ENCODE measurements at regions not wholly inside any gene's neighbourhood (a gene's known extent, or its start where the extent isn't known, plus 50 kb on each side); places are given as distances from the start of the nearest gene placed in this dataset.

DNA sequence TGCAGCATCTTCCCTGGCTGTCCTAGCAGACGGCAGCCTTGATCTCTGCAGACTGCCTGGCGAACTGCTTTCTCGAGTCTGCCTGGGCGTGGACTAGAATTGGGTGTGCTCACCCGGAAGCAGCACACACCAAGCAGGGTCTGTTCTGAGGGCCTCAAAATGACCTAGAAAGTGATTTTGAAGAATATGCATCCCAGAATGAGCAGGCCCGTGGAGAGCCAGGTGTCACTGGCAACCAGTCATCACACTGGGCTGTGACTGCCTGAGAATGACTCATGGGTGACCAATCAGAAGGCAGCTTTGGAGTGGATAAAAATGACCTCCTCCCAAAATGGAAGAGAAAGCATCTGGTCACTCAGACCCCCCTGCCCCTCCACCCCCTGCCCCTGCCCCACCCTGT, 114.9 kb upstream of the NECTIN1 start:
- no peak for DNase-seq (ENCODE audit: low read depth, low spot score)
- in situ Hi-C loops (cut with HindIII; ENCODE audit: low pct_unique_long_range_greater_than_20kb, low sequenced_read_pairs) = no loop called here

DNA sequence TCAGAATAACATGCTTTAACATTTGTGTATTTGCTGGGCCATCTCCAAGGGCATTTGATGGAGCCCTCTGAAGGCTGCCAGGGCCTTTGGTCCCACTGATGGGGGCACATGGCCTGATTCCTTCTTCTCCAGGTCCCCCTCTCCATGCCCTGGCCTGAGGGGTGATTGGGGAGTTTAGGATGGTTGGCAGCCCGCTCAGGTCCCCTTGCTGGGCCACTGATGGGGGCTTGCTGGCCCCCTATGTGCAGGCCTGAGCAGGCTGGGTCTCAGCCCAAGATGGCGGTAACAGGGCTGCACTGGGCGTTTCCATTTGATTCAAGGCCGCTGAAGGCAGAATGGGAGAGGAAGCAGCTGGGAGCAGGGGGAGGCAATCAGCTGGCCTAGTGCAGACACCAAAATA, 113.7 kb upstream of the NECTIN1 start:
- no peak for DNase-seq (ENCODE audit: low read depth, low spot score)
- in situ Hi-C loops (cut with HindIII; ENCODE audit: low pct_unique_long_range_greater_than_20kb, low sequenced_read_pairs) = no loop called here

DNA sequence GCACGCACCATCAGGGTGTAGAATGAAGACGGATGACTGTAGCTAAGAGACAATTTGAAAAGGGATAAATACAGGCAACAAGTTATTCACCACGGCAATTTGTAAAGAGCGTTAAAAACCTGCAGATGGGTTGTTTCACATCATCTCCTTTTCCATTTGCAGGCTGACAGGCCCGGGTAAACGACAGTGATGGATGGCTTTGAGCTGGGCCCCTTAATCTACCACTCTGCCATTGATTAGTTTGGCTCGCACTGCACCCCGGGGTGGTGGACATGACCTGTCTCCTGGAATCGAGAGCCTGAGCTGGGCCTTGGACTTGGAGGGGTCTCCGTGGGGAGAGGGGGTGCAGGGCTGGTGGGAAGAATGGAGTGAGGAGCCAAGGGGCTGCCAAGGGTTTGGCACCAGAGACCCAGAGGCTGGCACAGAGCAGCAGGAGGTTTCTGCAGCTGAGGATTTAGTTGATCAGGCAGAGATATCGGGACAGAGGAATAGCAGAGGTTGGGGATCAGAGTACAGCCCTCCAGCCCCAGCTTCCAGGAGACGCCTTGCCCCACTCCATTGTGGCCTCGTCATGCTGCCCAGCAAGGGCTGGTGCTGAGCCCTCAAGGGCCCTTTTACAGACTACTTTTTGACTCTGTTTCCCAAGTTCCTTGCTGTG, 110.6 kb upstream of the NECTIN1 start:
- in situ Hi-C loops (cut with HindIII; ENCODE audit: low pct_unique_long_range_greater_than_20kb, low sequenced_read_pairs) = no loop called here
- no peak for DNase-seq (ENCODE audit: low read depth, low spot score)

DNA sequence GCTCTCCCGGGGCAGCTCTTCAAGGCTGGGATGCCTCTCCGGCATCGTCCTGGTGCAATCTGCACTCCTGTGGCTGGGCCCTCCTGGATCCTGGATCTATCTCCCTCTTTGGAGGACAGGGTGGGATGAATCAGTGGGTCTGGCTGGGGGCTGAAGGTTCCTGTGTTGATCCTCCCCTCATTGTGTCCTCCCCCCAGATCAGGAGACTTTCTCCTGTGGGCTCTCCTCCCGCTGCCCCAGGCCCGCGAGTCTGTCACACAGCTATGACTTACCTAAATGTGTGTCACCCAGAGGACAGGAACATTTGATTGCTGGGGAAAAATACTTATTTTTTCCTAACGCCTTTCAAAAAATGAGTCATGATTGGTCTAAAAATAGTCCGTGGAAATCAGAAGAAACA, 106.8 kb upstream of the NECTIN1 start:
- DNase-seq (ENCODE audit: low read depth, low spot score) = no peak
- in situ Hi-C loops (cut with HindIII; ENCODE audit: low pct_unique_long_range_greater_than_20kb, low sequenced_read_pairs) = no loop called here

DNA sequence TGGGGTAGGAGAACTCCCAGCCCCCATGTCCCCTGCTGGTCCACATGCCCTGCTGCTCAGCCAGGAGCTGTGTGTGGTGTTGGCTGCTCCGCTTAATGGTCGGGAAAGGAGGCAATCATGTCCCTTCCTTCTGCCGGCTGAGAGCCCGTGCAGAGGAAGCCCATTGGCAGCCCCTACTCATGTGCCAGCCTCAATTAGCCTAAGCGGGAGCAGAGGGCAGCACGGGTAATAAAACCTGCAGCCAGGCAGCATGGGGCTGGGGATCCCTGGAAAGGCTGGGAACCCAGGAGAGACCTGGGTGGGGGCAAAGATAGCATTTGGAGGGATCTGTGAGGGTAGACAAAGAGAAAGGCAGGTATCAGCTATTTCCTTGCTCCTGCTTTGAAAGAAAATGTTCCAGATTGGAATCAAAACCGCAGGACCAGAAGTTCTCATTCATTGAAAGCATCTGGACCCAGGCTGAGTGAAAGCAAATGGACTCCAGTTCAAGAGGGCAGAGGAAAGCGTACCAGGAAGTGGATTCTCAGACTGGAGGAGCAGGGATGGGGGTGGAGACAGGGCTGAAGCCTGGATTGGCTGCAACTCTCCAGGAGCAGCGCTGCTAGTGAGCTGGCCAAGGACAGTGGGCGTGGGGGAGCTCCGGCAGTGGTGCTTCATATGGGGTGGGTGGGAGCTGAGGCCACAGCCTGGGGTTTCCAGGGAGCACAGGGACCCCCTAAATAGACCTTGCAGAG, 103.4 kb upstream of the NECTIN1 start:
- peak; percentile 7 for DNase-seq (ENCODE audit: low read depth, low spot score)
- in situ Hi-C loops (cut with HindIII; ENCODE audit: low pct_unique_long_range_greater_than_20kb, low sequenced_read_pairs) = no loop called here

- in situ Hi-C loops (cut with HindIII; ENCODE audit: low pct_unique_long_range_greater_than_20kb, low sequenced_read_pairs) = no loop called here
- DNase-seq (ENCODE audit: low read depth, low spot score) = no peak
Observed at GRCh38 chr11:119831011-119831410, 102.0 kb upstream of the NECTIN1 start.

DNA sequence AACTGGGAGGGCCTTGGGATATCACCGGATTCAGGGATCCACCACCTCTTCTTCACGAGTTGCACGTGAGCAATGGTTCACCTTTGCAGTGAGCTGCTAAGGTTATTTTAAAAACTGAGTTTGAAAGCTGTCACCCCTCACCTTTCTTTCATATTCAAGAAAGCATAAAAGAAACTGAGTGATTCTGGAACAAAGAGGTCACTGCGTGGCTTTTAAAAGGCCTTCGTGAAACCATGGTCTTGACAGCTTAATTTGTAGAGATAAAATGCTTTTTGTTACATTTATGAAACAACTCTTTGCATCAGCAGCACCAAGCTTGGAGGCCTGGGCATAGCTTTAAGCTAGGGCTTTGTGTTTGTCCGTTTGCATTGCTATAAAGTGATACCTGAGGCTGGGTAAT, 101.4 kb upstream of the NECTIN1 start:
- in situ Hi-C loops (cut with HindIII; ENCODE audit: low pct_unique_long_range_greater_than_20kb, low sequenced_read_pairs) = no loop called here
- no peak for DNase-seq (ENCODE audit: low read depth, low spot score)

DNA sequence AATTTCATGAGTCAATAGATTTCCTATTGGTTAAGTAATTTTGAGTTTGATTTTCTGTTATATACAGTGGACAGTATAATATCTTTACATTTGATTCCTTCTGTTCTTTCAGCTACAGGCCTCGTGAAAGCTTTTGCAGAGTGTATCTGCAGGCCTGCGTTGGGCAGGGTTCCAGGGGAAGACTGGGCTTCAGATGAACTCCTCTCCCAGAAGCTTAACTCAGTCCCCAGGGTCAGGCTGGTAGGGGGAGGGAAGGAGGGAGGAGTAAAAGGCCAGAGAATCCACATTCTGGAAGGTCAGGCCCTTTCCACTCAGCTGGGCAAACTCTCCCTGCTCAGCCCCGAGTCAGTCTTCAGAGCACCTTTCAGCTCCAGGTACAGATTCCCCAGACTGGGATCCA, 100.4 kb upstream of the NECTIN1 start:
- in situ Hi-C loops (cut with HindIII; ENCODE audit: low pct_unique_long_range_greater_than_20kb, low sequenced_read_pairs) = no loop called here

DNA sequence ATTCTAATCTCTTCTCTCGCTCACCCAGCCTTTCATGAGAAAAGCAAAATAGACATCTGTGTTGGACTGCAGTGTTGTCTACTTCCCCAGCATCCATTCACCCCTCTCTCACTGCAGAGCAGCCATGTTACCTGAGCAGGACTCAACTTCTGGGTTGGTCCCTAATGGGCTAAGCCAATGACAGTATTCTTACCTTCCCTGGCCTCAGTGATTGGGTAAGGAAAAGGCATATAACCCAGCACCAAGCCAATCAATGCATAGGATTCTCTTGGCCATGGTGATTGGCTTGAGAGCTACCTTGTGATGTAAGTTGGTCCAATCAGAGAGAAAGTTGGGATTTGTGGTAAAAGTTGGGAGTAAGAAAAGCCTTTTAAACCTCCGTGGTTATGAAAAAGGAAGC, 99.8 kb upstream of the NECTIN1 start:
- in situ Hi-C loops (cut with HindIII; ENCODE audit: low pct_unique_long_range_greater_than_20kb, low sequenced_read_pairs) = no loop called here

More for the DNA sequence above, 100.4 kb upstream of the NECTIN1 start:
- DNase-seq (ENCODE audit: low read depth, low spot score) = no peak

GRCh38 chr11:119828006-119828405, 99.0 kb upstream of the NECTIN1 start:
- in situ Hi-C loops (cut with HindIII; ENCODE audit: low pct_unique_long_range_greater_than_20kb, low sequenced_read_pairs) = no loop called here
- DNase-seq (ENCODE audit: low read depth, low spot score) = no peak

More for the DNA sequence above, 99.8 kb upstream of the NECTIN1 start:
- no peak for DNase-seq (ENCODE audit: low read depth, low spot score)

- DNase-seq (ENCODE audit: low read depth, low spot score) = no peak
- in situ Hi-C loops (cut with HindIII; ENCODE audit: low pct_unique_long_range_greater_than_20kb, low sequenced_read_pairs) = no loop called here
Observed at GRCh38 chr11:119827113-119827512, 98.1 kb upstream of the NECTIN1 start.

DNA sequence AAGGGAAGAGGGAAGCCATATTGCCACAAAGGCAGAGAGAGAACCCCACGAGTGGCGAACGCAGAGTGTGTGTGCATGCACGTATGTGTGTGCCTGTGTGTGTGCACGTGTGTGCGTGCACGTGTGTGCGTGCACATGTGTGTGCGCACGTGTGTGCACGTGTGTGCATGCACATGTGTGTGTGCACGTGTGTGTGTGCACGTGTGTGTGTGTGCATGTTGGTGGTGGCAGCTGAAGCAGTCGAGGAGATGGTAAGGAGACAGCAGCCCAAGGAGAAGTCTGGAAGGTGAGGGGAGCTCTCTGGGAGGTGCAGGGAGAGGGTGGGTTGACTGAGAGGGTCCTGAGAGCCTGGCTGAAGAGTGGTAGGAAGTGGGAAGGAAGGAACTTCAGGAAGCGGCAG, 94.1 kb upstream of the NECTIN1 start:
- no peak for DNase-seq (ENCODE audit: low read depth, low spot score)
- in situ Hi-C loops (cut with HindIII; ENCODE audit: low pct_unique_long_range_greater_than_20kb, low sequenced_read_pairs) = no loop called here

- no peak for DNase-seq (ENCODE audit: low read depth, low spot score)
- in situ Hi-C loops (cut with HindIII; ENCODE audit: low pct_unique_long_range_greater_than_20kb, low sequenced_read_pairs) = no loop called here
Observed at GRCh38 chr11:119816660-119817059, 87.7 kb upstream of the NECTIN1 start.

- in situ Hi-C loops (cut with HindIII; ENCODE audit: low pct_unique_long_range_greater_than_20kb, low sequenced_read_pairs) = no loop called here
- DNase-seq (ENCODE audit: low read depth, low spot score) = no peak
Observed at GRCh38 chr11:119814766-119815165, 85.8 kb upstream of the NECTIN1 start.

- in situ Hi-C loops (cut with HindIII; ENCODE audit: low pct_unique_long_range_greater_than_20kb, low sequenced_read_pairs) = no loop called here
- DNase-seq (ENCODE audit: low read depth, low spot score) = no peak
Observed at GRCh38 chr11:119810478-119811232, 81.7 kb upstream of the NECTIN1 start.

DNA sequence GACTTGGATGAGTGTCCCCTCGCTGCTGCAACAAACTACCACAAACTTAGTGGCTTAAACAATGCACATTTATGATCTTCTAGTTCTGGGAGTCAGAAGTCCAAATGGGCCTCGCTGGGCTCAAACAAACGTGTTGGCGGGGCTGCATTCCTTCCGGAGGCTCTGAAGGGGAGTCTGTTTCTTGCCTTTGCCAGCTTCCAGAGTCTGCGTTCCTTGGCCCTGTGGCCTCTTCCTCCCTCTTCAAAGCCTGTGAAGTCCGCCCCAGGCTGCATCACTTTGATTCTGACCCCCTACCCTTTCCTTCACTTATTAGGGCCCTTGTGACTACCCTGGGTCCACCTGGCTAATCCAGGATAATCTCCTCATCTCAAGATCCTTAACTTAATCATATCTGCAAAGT, 80.3 kb upstream of the NECTIN1 start:
- DNase-seq (ENCODE audit: low read depth, low spot score) = no peak
- in situ Hi-C loops (cut with HindIII; ENCODE audit: low pct_unique_long_range_greater_than_20kb, low sequenced_read_pairs) = no loop called here

GRCh38 chr11:119808407-119809185, 79.6 kb upstream of the NECTIN1 start:
- in situ Hi-C loops (cut with HindIII; ENCODE audit: low pct_unique_long_range_greater_than_20kb, low sequenced_read_pairs) = no loop called here
- DNase-seq (ENCODE audit: low read depth, low spot score) = no peak

DNA sequence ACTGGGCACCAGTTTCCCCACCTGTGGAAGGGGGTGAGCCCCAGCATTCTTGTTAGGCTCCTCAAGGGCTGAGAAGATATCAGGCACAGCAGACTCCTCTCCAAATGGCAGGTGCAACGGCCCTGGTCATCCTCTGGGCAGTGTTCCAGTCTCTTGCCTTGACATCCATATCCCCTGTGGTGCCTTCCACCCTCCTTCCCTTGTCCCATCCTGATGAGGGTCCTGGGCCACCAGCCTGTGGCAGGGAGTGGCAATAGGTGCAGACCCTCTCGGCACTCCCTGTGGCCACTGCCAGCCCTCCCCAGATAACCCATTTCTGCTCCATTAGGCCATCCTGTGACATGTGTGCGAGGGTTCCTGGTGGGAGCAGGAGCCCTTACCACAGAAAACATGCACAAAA, 78.8 kb upstream of the NECTIN1 start:
- in situ Hi-C loops (cut with HindIII; ENCODE audit: low pct_unique_long_range_greater_than_20kb, low sequenced_read_pairs) = no loop called here
- DNase-seq (ENCODE audit: low read depth, low spot score) = no peak
